ENCODE measurements at regions not wholly inside any gene's neighbourhood (a gene's known extent, or its start where the extent isn't known, plus 50 kb on each side); places are given as distances from the start of the nearest gene placed in this dataset. TPM values are rescaled to one million over a fixed set of nuclear protein-coding genes. Genes with fewer than 3 reads are reported as not detected.

- POLR2A ChIA-PET, result no interaction called here
- Histone ChIP-seq H3K4me2 (ENCODE audit: insufficient read depth, low read length) (no peak overlapping the region), H3K4me1 (ENCODE audit: control insufficient read depth, extremely low read depth, insufficient read depth, low read length) (no peaks in the 10 kb centered on the region), H3K9ac (replicated peaks; ENCODE audit: extremely low read depth, insufficient read depth, low read length) (no peak overlapping the region), H3K9me1 (replicated peaks; ENCODE audit: control insufficient read depth, extremely low read depth, insufficient read depth, low read length) (no peaks in the 10 kb centered on the region), H3K36me3 (ENCODE audit: control insufficient read depth in 2 of 2, extremely low read depth in 1 of 2, insufficient read depth in 2 of 2, low read length in 2 of 2) (no peaks in the 10 kb centered on the region), H3K9me3 (replicated peaks; ENCODE audit: control insufficient read depth, insufficient read depth, low read length) (no peaks in the 10 kb centered on the region), H2AFZ (ENCODE audit: low read depth, low read length) (no peak overlapping the region), H3K27ac (ENCODE audit: insufficient read depth, low read depth, low read length) (no peak overlapping the region), H3K79me2 (ENCODE audit: control insufficient read depth, insufficient read depth, low read length) (no peaks in the 10 kb centered on the region), H4K20me1 (replicated peaks; ENCODE audit: control insufficient read depth, extremely low read depth, insufficient read depth, low read length) (no peaks in the 10 kb centered on the region), H3K4me3 (replicated peaks in 1 of 3; ENCODE audit: insufficient read depth in 1 of 3, low read depth in 1 of 3, low read length in 3 of 3) (no peak overlapping the region), H3K27me3 (ENCODE audit: control insufficient read depth in 2 of 2, insufficient read depth in 2 of 2, low read length in 2 of 2) (peaks cover 0 to 3% of the 10 kb centered on the region in 2 experiments)
- no peak for FAIRE-seq
- DNase-seq (ENCODE audit: low read depth, low spot score), result no peak
- intact Hi-C loops (cut with micrococcal nuclease), result no loop called here
- dilution Hi-C loops (cut with MboI; ENCODE audit: extremely low pct_ligation_motif_present, low sequenced_read_pairs), result no loop called here
- CTCF ChIA-PET, result no interaction called here
- no peak for TF ChIP-seq JUN (IDR thresholded peaks at IDR 0.05; ENCODE audit: borderline replicate concordance, insufficient read depth, insufficient read length, low read depth)
- no peak for TF ChIP-seq POLR2A (IDR thresholded peaks at IDR 0.05; ENCODE audit: low read depth, low read length)
- no peak for TF ChIP-seq FOS (IDR thresholded peaks at IDR 0.05; ENCODE audit: borderline replicate concordance, insufficient read depth, low read length)
- no peak for TF ChIP-seq POLR2AphosphoS5 (IDR thresholded peaks at IDR 0.05; ENCODE audit: insufficient read depth, low read depth, low read length)
- no peak for TF ChIP-seq EZH2 (IDR thresholded peaks at IDR 0.05; ENCODE audit: borderline replicate concordance, low read depth, low read length, severe bottlenecking)
- no peak for TF ChIP-seq MYC (IDR thresholded peaks at IDR 0.05; ENCODE audit: low read depth, low read length)
- TF ChIP-seq, protein P1, sequence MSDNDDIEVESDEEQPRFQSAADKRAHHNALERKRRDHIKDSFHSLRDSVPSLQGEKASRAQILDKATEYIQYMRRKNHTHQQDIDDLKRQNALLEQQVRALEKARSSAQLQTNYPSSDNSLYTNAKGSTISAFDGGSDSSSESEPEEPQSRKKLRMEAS (IDR thresholded peaks at IDR 0.05; ENCODE audit: insufficient read depth, insufficient read length), result no peak
- TF ChIP-seq, protein P2, sequence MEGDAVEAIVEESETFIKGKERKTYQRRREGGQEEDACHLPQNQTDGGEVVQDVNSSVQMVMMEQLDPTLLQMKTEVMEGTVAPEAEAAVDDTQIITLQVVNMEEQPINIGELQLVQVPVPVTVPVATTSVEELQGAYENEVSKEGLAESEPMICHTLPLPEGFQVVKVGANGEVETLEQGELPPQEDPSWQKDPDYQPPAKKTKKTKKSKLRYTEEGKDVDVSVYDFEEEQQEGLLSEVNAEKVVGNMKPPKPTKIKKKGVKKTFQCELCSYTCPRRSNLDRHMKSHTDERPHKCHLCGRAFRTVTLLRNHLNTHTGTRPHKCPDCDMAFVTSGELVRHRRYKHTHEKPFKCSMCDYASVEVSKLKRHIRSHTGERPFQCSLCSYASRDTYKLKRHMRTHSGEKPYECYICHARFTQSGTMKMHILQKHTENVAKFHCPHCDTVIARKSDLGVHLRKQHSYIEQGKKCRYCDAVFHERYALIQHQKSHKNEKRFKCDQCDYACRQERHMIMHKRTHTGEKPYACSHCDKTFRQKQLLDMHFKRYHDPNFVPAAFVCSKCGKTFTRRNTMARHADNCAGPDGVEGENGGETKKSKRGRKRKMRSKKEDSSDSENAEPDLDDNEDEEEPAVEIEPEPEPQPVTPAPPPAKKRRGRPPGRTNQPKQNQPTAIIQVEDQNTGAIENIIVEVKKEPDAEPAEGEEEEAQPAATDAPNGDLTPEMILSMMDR (IDR thresholded peaks at IDR 0.05; ENCODE audit: extremely low read depth in 1 of 2, insufficient read depth in 1 of 2, low read depth in 1 of 2, low read length in 2 of 2), result no peak
- TF ChIP-seq GATA2 (IDR thresholded peaks at IDR 0.05; ENCODE audit: insufficient read depth, insufficient read length, low read depth, low read length), result no peak
- no TSS peak for BruUV-seq (replicated peaks)
Observed at GRCh38 chr1:223057569-223058093, 85.4 kb downstream of the TLR5 start.

Small RNA genes lying in the stretch of these regions (small RNA-seq; reads per million reads assigned to genes)
- not detected for gene NDUFB1P2 (ENCODE audit: insufficient read depth, insufficient read length, low read depth, low replicate concordance)
